ENCODE measurements at regions not wholly inside any gene's neighbourhood (a gene's known extent, or its start where the extent isn't known, plus 50 kb on each side); places are given as distances from the start of the nearest gene placed in this dataset.

DNA sequence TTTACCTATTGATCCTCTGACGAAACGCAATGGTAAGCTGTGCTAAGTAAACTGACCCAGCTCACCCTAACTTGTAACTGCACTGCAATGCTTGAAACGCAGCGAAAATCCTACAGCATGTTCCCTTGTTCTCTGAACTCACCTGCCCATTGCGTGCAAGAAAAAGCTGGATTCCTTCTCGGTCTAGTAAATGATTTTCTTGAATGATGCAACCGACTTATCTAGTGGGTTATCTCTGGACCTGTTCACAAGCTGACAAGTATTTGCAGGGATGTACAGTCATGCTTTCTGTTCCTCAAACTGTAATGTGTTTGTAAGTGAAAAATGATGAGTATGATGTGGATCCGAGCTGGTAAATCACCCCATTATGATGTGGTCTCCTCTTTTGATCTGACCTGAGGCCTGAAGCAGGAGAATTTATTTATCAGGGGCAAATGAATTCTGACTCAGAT, 140.1 kb downstream of the BTC start:
- no peak overlapping the region for H3K27ac ChIP-seq
- H3K4me1 ChIP-seq (ENCODE audit: low read depth): no peaks in the 10 kb centered on the region
- no peak for DNase-seq (ENCODE audit: low read depth in 1 of 2, low spot score in 1 of 2)
- H3K9me3 ChIP-seq (ENCODE audit: low read depth): no peaks in the 10 kb centered on the region
- H3K4me3 ChIP-seq: no peak overlapping the region
- TF ChIP-seq, protein P1, sequence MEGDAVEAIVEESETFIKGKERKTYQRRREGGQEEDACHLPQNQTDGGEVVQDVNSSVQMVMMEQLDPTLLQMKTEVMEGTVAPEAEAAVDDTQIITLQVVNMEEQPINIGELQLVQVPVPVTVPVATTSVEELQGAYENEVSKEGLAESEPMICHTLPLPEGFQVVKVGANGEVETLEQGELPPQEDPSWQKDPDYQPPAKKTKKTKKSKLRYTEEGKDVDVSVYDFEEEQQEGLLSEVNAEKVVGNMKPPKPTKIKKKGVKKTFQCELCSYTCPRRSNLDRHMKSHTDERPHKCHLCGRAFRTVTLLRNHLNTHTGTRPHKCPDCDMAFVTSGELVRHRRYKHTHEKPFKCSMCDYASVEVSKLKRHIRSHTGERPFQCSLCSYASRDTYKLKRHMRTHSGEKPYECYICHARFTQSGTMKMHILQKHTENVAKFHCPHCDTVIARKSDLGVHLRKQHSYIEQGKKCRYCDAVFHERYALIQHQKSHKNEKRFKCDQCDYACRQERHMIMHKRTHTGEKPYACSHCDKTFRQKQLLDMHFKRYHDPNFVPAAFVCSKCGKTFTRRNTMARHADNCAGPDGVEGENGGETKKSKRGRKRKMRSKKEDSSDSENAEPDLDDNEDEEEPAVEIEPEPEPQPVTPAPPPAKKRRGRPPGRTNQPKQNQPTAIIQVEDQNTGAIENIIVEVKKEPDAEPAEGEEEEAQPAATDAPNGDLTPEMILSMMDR (IDR thresholded peaks at IDR 0.05; ENCODE audit: low read depth, low read length): no peak
- no peaks in the 10 kb centered on the region for H3K36me3 ChIP-seq
- H3K27me3 ChIP-seq: no peaks in the 10 kb centered on the region

DNA sequence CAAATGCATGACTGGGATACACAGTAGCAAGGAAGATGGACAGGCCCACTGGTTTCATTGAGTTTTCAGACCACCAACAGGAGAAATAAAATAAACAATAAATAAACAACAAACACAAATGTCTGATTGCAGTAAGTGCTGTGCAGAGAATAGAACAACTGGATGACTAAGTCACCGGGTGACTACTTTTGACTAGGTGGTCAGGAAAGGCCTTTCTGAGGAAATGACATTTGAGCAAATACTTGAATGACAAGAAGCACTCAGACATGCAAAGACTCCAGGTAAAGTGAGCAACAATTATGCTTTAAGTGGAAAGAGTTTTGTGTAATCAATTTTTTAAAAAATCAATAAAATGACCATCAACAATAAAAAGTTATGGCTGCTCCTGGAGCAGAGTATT, 137.7 kb downstream of the BTC start:
- no peak overlapping the region for H3K27ac ChIP-seq
- H3K27me3 ChIP-seq: no peaks in the 10 kb centered on the region
- DNase-seq (ENCODE audit: low read depth in 1 of 2, low spot score in 1 of 2): no peak
- no peaks in the 10 kb centered on the region for H3K4me1 ChIP-seq (ENCODE audit: low read depth)
- H3K36me3 ChIP-seq: no peaks in the 10 kb centered on the region
- TF ChIP-seq, protein P1 (IDR thresholded peaks at IDR 0.05; ENCODE audit: low read depth, low read length): no peak
- H3K9me3 ChIP-seq (ENCODE audit: low read depth): no peaks in the 10 kb centered on the region
- no peak overlapping the region for H3K4me3 ChIP-seq

DNA sequence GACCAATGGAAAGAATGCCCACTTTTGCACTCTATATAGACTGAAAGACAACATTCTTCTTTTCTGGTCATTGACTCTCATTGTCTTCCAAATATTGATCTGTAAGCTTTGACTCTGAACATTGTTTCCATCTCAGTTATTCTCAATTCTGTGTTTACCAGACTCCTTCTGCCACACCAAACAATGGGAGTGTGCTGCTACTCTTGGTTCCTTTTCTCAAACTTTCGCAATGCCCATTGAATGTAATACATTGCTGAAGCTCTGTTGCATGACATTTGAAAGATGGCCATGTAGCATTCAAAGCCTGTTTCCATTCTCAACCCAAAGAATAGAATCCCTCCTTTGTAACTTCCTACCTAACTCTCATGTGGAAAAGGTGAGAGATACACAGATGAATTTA, 136.2 kb downstream of the BTC start:
- no peaks in the 10 kb centered on the region for H3K4me1 ChIP-seq (ENCODE audit: low read depth)
- H3K9me3 ChIP-seq (ENCODE audit: low read depth): no peaks in the 10 kb centered on the region
- no peak overlapping the region for H3K4me3 ChIP-seq
- no peak overlapping the region for H3K27ac ChIP-seq
- H3K27me3 ChIP-seq: no peaks in the 10 kb centered on the region
- DNase-seq (ENCODE audit: low read depth in 1 of 2, low spot score in 1 of 2): no peak
- TF ChIP-seq, protein P1 (IDR thresholded peaks at IDR 0.05; ENCODE audit: low read depth, low read length): no peak
- H3K36me3 ChIP-seq: no peaks in the 10 kb centered on the region

DNA sequence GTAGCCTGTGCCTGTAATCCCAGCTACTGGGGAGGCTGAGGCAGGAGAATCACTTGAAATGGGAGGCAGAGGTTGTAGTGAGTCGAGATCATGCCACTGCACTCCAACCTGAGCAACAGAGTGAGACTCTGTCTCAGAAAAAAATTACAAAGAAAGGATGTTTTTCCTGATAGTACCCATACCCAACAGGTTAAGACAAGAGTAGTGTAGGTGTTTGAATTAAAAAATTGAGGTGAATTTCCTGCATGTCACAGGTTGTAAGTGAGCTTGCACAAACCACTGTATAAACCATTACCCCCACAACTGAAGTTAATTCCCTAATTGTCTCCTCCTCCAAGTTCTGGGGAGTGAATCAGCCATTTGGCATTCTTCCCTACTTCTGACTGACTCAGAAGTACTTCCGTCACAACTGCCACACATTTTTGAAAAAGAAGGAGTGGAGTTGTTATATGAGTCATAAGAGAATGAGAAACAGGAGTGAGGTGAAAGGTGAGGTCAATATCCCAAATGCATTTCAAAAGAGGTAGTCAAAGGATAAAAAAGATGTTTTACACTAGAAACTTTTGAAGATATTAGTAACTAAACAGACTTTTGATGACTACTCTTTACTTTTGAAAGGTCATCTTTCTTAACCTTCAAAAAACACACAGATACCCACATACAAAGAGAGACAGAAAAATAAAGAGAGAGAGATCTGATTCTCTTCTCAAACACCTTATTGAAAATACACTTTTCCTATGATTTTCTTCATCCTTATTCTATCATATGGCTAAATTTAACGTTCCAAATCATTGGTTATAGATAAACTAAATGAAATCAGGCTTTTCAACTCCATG, 134.5 kb downstream of the BTC start:
- DNase-seq (ENCODE audit: low read depth in 1 of 2, low spot score in 1 of 2): peak in 1 of 2 donors; percentile 99
- H3K4me3 ChIP-seq: no peak overlapping the region
- TF ChIP-seq, protein P1 (IDR thresholded peaks at IDR 0.05; ENCODE audit: low read depth, low read length): no peak
- H3K36me3 ChIP-seq: no peaks in the 10 kb centered on the region
- no peak overlapping the region for H3K27ac ChIP-seq
- H3K4me1 ChIP-seq (ENCODE audit: low read depth): no peaks in the 10 kb centered on the region
- H3K27me3 ChIP-seq: no peaks in the 10 kb centered on the region
- no peaks in the 10 kb centered on the region for H3K9me3 ChIP-seq (ENCODE audit: low read depth)

DNA sequence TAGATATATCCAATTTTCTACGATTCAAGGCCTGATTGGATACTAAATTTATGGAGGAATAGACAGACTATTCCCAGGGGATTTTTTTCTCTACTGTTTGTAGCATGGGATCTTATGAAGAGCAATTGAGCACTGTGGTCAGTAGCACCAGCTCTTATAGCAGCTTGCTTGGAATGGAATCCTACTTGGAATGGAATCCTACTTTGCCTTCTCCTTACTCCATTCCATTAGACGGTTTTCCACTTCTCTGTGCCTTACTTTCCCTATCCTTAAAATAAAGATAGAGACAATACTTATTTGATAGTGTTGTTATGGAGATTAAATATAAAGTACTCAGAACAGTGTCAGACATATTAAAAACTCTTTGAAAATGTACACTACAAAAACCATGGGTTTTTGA, 133.5 kb downstream of the BTC start:
- TF ChIP-seq, protein P1 (IDR thresholded peaks at IDR 0.05; ENCODE audit: low read depth, low read length): no peak
- no peak overlapping the region for H3K27ac ChIP-seq
- no peaks in the 10 kb centered on the region for H3K4me1 ChIP-seq (ENCODE audit: low read depth)

More for the DNA sequence above, 133.5 kb downstream of the BTC start:
- no peaks in the 10 kb centered on the region for H3K9me3 ChIP-seq (ENCODE audit: low read depth)
- H3K4me3 ChIP-seq: no peak overlapping the region
- no peaks in the 10 kb centered on the region for H3K36me3 ChIP-seq
- H3K27me3 ChIP-seq: no peaks in the 10 kb centered on the region
- DNase-seq (ENCODE audit: low read depth in 1 of 2, low spot score in 1 of 2): no peak

Data from cardiac muscle cell (in vitro differentiated cells and primary cell).